CD4-positive, alpha-beta T cell (primary cell): ENCODE measurements at regions not wholly inside any gene's neighbourhood (a gene's known extent, or its start where the extent isn't known, plus 50 kb on each side); places are given as distances from the start of the nearest gene placed in this dataset.

ENCODE experiments used
- ATAC-seq: fragments of 200-7000 bp; cut with Tn5 transposase; one replicate; pipeline ENCODE4 v1.10.0; 2022; ENCODE audit warnings: mild to moderate bottlenecking; ENCODE audit not compliant: poor library complexity
- CTCF ChIA-PET: fragments of 350-600 bp; sonication (Branson Sonifier 250); formaldehyde crosslinking; loops from one replicate; lab custom pipeline; 2021; ENCODE audit warnings: antibody characterized with exemption, inconsistent platforms; lab: Charles Lee
- POLR2A ChIA-PET: fragments of 350-600 bp; sonication (Branson Sonifier 250); formaldehyde crosslinking; loops from one replicate; lab custom pipeline; 2021; ENCODE audit warnings: antibody characterized with exemption, inconsistent platforms; lab: Charles Lee
- DNase-seq, 14 experiments: peaks; one replicate each; pipeline ENCODE4 v3.0.0-alpha.2; 2013 to 2020; ENCODE audit warnings: mixed read lengths in 2 of 14
- H3K27ac ChIP-seq, 2 donors: one replicate each; pipeline versions ENCODE4 v1.5.1 to v1.7.0; 2013; ENCODE audit warnings: low read length in 2 of 2, low read depth in 1 of 2, mild to moderate bottlenecking in 1 of 2
- H3K27me3 ChIP-seq, 2 experiments: 1 replicate in 1 of 2; 2 replicates in 1 of 2; pipeline versions ENCODE4 v1.6.1 to v1.7.0; 2013; ENCODE audit warnings: low read length in 2 of 2, control low read depth in 1 of 2, mild to moderate bottlenecking in 1 of 2, moderate library complexity in 1 of 2; ENCODE audit not compliant: insufficient read depth in 2 of 2, control insufficient read depth in 1 of 2
- H3K36me3 ChIP-seq: one replicate; pipeline ENCODE4 v1.6.1; 2013; ENCODE audit warnings: low read length, control low read depth; ENCODE audit not compliant: insufficient read depth
- H3K4me1 ChIP-seq: one replicate; pipeline ENCODE4 v1.6.1; 2013; ENCODE audit warnings: low read length, control low read depth; ENCODE audit not compliant: insufficient read depth
- H3K4me3 ChIP-seq: one replicate; pipeline ENCODE4 v1.5.1; 2013; ENCODE audit warnings: mild to moderate bottlenecking, low read length, moderate library complexity
- H3K9me3 ChIP-seq, 2 experiments: 1 replicate in 1 of 2; 2 replicates in 1 of 2; pipeline versions ENCODE4 v1.6.1 to v1.7.0; 2013; ENCODE audit warnings: low read length in 2 of 2, mild to moderate bottlenecking in 2 of 2, control low read depth in 1 of 2, moderate library complexity in 1 of 2; ENCODE audit not compliant: control insufficient read depth in 1 of 2, insufficient read depth in 1 of 2
- H3K27ac Mint-ChIP-seq: one replicate; pipeline ENCODE4 v1.8.0; 2020; ENCODE audit warnings: mixed read lengths
- H3K27me3 Mint-ChIP-seq: one replicate; pipeline ENCODE4 v1.8.0; 2021; ENCODE audit warnings: mixed read lengths
- H3K36me3 Mint-ChIP-seq: one replicate; pipeline ENCODE4 v1.8.0; 2021; ENCODE audit warnings: low read depth, mixed read lengths
- H3K4me1 Mint-ChIP-seq: one replicate; pipeline ENCODE4 v1.8.0; 2021; ENCODE audit warnings: low read depth, mixed read lengths
- H3K4me3 Mint-ChIP-seq: one replicate; pipeline ENCODE4 v1.8.0; 2020; ENCODE audit warnings: mild to moderate bottlenecking, mixed read lengths
- H3K9me3 Mint-ChIP-seq: one replicate; pipeline ENCODE4 v1.8.0; 2020; ENCODE audit warnings: mixed read lengths
- CTCF ChIP-seq: fragments of 200-600 bp; IDR thresholded peaks from one replicate; pipeline ENCODE4 v1.8.0; 2022; ENCODE audit warnings: antibody characterized with exemption, mild to moderate bottlenecking
- intact Hi-C, 2 experiments: fragments of 100-400 bp; cut with DNase I in 1 of 2; cut with micrococcal nuclease in 1 of 2; formaldehyde crosslinking; loops; one replicate each; pipeline versions ENCODE4 v1.15.1 to v1.9.0; 2023 to 2025; cut with DNase I, micrococcal nuclease

GRCh38 chr16:66265556-66266141 lies 100.8 kb upstream of the CDH5 start:
- no peaks in the 10 kb centered on the region for H3K9me3 Mint-ChIP-seq
- H3K36me3 ChIP-seq, result no peaks in the 10 kb centered on the region

GRCh38 chr16:66265048-66265415 lies 101.5 kb upstream of the CDH5 start:
- no peak for TF ChIP-seq CTCF
- ChIA-PET POLR2A (no interaction called here), CTCF (no interaction called here)
- H3K27me3 ChIP-seq, result peaks cover 16% of the 10 kb centered on the region in 2 experiments
- peaks cover 58% of the 10 kb centered on the region for H3K27me3 Mint-ChIP-seq
- H3K4me3 ChIP-seq, result no peak overlapping the region
- no peak for DNase-seq
- peaks cover 5% of the 10 kb centered on the region for H3K4me1 Mint-ChIP-seq
- no peak overlapping the region for H3K27ac Mint-ChIP-seq
- peaks cover 0 to under 1% of the 10 kb centered on the region in 2 experiments for H3K9me3 ChIP-seq
- no peak for ATAC-seq
- H3K36me3 Mint-ChIP-seq, result no peaks in the 10 kb centered on the region
- no peaks in the 10 kb centered on the region for H3K9me3 Mint-ChIP-seq
- H3K36me3 ChIP-seq, result no peaks in the 10 kb centered on the region
- no peak overlapping the region for H3K27ac ChIP-seq
- no peak overlapping the region for H3K4me3 Mint-ChIP-seq
- intact Hi-C loops, result no loop called here
- no peaks in the 10 kb centered on the region for H3K4me1 ChIP-seq

More at GRCh38 chr16:66265556-66266141, 100.8 kb upstream of the CDH5 start:
- no peak for ATAC-seq
- CTCF ChIA-PET, result interaction anchor here (0.7 kb wide), 1 partner anchor 14 kb away, joined by 4 read pairs; no protein-coding TSS in a partner anchor
- H3K36me3 Mint-ChIP-seq, result no peaks in the 10 kb centered on the region
- TF ChIP-seq CTCF, result no peak
- H3K27ac Mint-ChIP-seq, result no peak overlapping the region
- H3K4me1 ChIP-seq, result peaks cover 6% of the 10 kb centered on the region
- intact Hi-C loops, result no loop called here
- peaks cover 17% of the 10 kb centered on the region in 2 experiments for H3K27me3 ChIP-seq
- peak in 1 of 14 experiments; percentile 2 for DNase-seq
- POLR2A ChIA-PET, result no interaction called here
- peaks cover 59% of the 10 kb centered on the region for H3K27me3 Mint-ChIP-seq
- H3K9me3 ChIP-seq, result peaks cover 0 to 4% of the 10 kb centered on the region in 2 experiments
- no peak overlapping the region for H3K4me3 ChIP-seq
- peaks cover 5% of the 10 kb centered on the region for H3K4me1 Mint-ChIP-seq
- no peak overlapping the region for H3K4me3 Mint-ChIP-seq
- H3K27ac ChIP-seq, result no peak overlapping the region

- intact Hi-C loops, result no loop called here
- ATAC-seq (no peak), DNase-seq (no peak)
- CTCF ChIA-PET, result no interaction called here
- Mint-ChIP-seq H3K4me3 (no peak overlapping the region), H3K9me3 (no peaks in the 10 kb centered on the region), H3K27me3 (peaks cover 57% of the 10 kb centered on the region), H3K4me1 (peaks cover 5% of the 10 kb centered on the region), H3K36me3 (no peaks in the 10 kb centered on the region), H3K27ac (no peak overlapping the region)
- Histone ChIP-seq H3K4me1 (no peaks in the 10 kb centered on the region), H3K27me3 (peaks cover 16% of the 10 kb centered on the region in 2 experiments), H3K36me3 (no peaks in the 10 kb centered on the region), H3K27ac (no peak overlapping the region), H3K9me3 (no peaks in the 10 kb centered on the region), H3K4me3 (no peak overlapping the region)
- no peak for TF ChIP-seq CTCF
- POLR2A ChIA-PET, result no interaction called here
These were observed 102.0 kb upstream of the CDH5 start for GRCh38 chr16:66264311-66265047.
